ENCODE measurements at regions not wholly inside any gene's neighbourhood (a gene's known extent, or its start where the extent isn't known, plus 50 kb on each side); places are given as distances from the start of the nearest gene placed in this dataset.
"Not testable (repeated sequence)": the region's sequence is repeated elsewhere in the genome, so short reads cannot be mapped to it uniquely, and the experiment has no call there.

DNA sequence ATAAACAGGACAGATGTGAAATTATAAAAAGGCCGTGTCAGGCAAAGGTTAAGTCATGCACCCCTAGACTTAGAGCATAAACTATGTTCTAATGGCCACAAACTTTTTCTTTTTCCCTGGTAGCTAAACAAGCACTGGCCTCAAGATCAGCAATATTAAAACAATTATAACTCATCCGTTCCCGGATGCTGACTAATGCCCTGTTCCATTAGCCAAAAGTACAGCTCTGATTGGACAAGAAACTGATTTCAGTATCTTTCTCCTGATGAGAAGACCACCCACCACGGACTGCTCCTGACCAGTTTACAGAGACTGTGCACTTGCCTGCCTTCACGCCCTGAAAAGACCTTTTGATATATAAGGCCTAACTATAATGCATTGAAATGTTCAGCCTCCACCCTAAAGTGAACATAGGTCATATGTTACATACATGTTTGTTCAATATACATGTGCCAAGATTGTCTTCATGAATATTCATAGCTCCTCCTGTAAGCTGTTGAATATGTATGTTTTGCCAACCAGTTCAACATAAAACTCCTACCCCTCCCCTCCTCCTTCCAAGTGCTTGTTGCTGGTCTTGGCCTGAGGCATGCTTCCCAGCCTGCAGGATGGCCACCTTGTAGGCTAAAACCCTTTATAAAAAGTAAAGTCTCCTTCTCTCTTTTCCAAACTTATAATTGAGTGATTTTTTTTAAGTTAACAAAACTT, 162.0 kb downstream of the IPO8 start:
- H3K27me3 ChIP-seq (ENCODE audit: insufficient read depth, low read length), result no peaks in the 10 kb centered on the region
- H3K4me1 ChIP-seq (ENCODE audit: control insufficient read depth, insufficient read depth, low read length, unreplicated experiment), result peaks cover 6% of the 10 kb centered on the region
- H3K79me2 ChIP-seq (ENCODE audit: control insufficient read depth, insufficient read depth, low read length, unreplicated experiment), result no peaks in the 10 kb centered on the region
- peak overlapping the region; percentile 52 for H2AFZ ChIP-seq (ENCODE audit: low read length, unreplicated experiment)
- H3K4me3 ChIP-seq (ENCODE audit: low read depth, low read length), result no peak overlapping the region
- no peaks in the 10 kb centered on the region for H3K36me3 ChIP-seq (ENCODE audit: insufficient read depth, low read length)
- no peak overlapping the region for H3K27ac ChIP-seq (ENCODE audit: low read depth, low read length)

DNA sequence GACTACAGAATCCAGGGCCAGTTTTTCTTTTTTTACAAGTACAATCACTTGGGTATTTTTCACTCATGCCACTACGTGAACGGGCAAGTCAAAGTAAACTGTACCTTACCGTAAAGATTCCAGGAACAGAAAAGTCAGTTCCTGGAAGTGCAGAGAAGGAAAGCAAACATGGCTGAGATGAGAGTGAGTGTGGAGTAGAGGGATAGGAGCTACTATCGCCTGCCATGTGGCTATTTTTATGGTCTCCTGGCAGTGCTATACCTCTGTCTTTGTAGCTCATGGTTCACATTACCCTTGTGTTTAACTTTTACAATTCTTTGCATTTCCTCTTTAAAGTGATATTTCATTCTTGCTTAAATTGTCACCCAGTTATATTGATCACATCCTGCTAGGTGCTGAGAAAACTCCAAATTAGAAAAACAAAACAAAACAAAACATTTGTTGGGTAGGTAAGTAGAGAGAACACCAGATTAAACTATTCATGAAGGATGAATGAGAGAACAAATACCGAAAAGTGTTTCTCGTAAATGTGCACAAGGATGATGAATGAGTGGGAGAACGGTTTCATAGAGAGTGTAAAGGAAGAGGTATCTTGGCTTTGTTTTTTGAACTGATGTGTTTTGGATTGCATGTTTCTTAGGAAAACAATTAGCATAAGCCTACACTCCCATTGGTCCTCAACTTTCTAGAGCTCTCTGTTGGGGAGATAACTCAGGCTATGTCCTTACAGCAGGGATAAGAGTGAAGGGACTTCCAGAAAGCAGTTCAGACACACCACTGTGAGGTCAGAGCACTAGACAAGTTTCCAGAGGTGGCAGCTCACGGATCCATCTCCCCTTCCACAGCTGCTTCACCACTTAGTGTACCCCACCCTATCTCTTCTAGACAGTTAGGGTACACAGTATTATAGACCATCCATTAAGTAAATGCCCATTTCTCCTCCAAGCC, 163.7 kb downstream of the IPO8 start:
- Histone ChIP-seq H3K27ac (ENCODE audit: low read depth, low read length) (no peak overlapping the region), H3K4me1 (ENCODE audit: control insufficient read depth, insufficient read depth, low read length, unreplicated experiment) (peaks cover 6% of the 10 kb centered on the region), H3K4me3 (ENCODE audit: low read depth, low read length) (no peak overlapping the region)

DNA sequence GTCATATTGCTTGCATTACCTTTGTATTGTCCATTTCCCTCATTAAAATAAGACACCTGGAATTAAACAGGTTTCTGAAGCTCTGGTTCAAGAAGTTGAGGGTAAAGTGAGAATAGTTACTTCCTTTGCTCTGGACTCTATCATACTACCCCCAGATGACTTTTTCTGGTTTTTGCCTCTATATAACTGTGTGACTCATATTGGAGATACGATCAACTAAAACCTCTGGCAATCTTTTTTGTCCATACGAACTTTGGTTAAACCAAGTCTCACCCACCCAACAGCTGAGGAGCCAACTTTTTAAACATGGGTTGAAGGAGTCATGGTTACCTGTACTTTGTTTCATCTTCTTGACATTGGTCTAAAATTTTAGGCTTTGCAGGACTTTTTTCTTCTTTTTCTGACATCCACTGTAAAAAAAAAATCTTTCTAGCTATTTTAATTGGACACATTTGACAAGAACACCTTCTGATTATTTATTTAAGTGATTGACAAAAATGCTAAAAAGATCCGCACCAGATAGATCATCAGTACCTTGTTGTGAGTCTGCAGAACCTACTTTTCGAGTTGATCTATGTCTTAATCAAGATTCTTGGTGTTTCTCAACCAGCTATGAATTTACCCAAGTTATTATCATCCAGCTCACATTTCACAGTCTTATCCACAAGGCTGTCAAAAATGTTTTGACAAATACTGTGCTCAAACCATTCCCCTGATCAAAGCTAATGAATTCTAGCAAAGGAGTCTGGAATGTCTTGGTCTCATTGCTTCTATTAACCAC, 166.0 kb downstream of the IPO8 start:
- H3K4me1 ChIP-seq (ENCODE audit: control insufficient read depth, insufficient read depth, low read length, unreplicated experiment), result peaks cover 6% of the 10 kb centered on the region
- no peak overlapping the region for H2AFZ ChIP-seq (ENCODE audit: low read length, unreplicated experiment)
- peaks cover 4% of the 10 kb centered on the region; the same call in 1 of the 2 replicates for H3K27me3 ChIP-seq (ENCODE audit: insufficient read depth, low read length)
- H3K27ac ChIP-seq (ENCODE audit: low read depth, low read length), result no peak overlapping the region
- H3K4me3 ChIP-seq (ENCODE audit: low read depth, low read length), result no peak overlapping the region
- H3K36me3 ChIP-seq (ENCODE audit: insufficient read depth, low read length), result no peaks in the 10 kb centered on the region
- H3K79me2 ChIP-seq (ENCODE audit: control insufficient read depth, insufficient read depth, low read length, unreplicated experiment), result no peaks in the 10 kb centered on the region

More for the DNA sequence above, 163.7 kb downstream of the IPO8 start:
- H2AFZ ChIP-seq (ENCODE audit: low read length, unreplicated experiment), result no peak overlapping the region
- H3K36me3 ChIP-seq (ENCODE audit: insufficient read depth, low read length), result no peaks in the 10 kb centered on the region
- H3K27me3 ChIP-seq (ENCODE audit: insufficient read depth, low read length), result peaks cover 4% of the 10 kb centered on the region; the same call in 1 of the 2 replicates
- no peaks in the 10 kb centered on the region for H3K79me2 ChIP-seq (ENCODE audit: control insufficient read depth, insufficient read depth, low read length, unreplicated experiment)

DNA sequence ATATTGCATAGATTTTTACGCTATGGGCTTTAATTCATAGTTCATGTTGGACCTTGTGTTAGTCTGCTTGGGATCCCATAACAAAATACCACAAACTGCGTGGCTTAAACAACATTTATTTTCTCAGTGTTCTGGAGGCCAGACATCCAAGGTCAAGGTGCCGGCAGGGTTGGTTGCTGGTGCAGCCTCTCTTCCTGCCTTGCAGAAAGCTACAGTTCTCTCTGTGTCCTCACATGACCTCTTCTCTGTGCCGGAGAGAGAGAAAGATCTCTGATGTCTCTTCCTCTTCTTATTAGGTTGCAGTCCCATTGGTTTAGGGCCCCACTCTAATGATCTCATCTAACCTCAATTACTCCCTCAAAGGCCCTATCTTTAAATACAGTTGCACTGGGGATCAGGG, 170.5 kb downstream of the IPO8 start:
- Histone ChIP-seq H3K27ac (ENCODE audit: low read depth, low read length) (no peak overlapping the region), H3K79me2 (ENCODE audit: control insufficient read depth, insufficient read depth, low read length, unreplicated experiment) (no peaks in the 10 kb centered on the region), H3K36me3 (ENCODE audit: insufficient read depth, low read length) (no peaks in the 10 kb centered on the region), H3K27me3 (ENCODE audit: insufficient read depth, low read length) (peaks cover 4% of the 10 kb centered on the region; the same call in 1 of the 2 replicates), H3K4me1 (ENCODE audit: control insufficient read depth, insufficient read depth, low read length, unreplicated experiment) (no peaks in the 10 kb centered on the region), H2AFZ (ENCODE audit: low read length, unreplicated experiment) (no peak overlapping the region), H3K4me3 (ENCODE audit: low read depth, low read length) (no peak overlapping the region)

DNA sequence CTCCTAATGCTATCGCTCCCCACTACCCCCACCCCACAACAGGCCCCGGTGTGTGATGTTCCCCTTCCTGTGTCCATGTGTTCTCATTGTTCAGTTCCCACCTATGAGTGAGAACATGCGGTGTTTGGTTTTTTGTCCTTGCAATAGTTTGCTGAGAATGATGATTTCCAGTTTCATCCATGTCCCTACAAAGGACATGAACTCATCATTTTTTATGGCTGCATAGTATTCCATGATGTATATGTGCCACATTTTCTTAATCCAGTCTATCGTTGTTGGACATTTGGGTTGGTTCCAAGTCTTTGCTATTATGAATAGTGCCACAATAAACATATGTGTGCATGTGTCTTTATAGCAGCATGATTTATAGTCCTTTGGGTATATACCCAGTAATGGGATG, 175.4 kb downstream of the IPO8 start:
- not testable (repeated sequence) for H3K4me3 ChIP-seq (ENCODE audit: low read depth, low read length); H3K27me3 ChIP-seq (ENCODE audit: insufficient read depth, low read length); H3K79me2 ChIP-seq (ENCODE audit: control insufficient read depth, insufficient read depth, low read length, unreplicated experiment); H3K36me3 ChIP-seq (ENCODE audit: insufficient read depth, low read length); H3K27ac ChIP-seq (ENCODE audit: low read depth, low read length); H2AFZ ChIP-seq (ENCODE audit: low read length, unreplicated experiment); H3K4me1 ChIP-seq (ENCODE audit: control insufficient read depth, insufficient read depth, low read length, unreplicated experiment)

DNA sequence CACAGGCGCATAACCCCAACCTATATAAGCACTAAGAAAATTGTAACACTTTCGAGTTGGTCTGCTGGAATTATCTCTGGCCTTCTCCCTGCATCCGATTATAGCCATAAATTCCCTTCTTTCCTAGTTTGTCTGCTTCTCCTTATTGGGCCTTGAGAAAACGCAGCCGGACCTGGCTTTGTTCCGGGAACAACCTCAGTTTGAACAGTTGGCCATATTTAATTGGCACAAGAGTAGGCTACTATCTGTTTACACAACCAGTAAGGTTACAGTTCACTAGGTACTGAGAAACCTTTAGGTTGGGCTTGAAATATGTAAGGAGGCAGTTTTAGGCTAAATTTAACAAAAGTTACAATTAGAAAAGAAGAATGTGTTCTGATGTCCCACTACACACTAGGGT, 176.1 kb downstream of the IPO8 start:
- Histone ChIP-seq H3K27me3 (ENCODE audit: insufficient read depth, low read length) (no peaks in the 10 kb centered on the region), H3K27ac (ENCODE audit: low read depth, low read length) (no peak overlapping the region), H3K4me1 (ENCODE audit: control insufficient read depth, insufficient read depth, low read length, unreplicated experiment) (peaks cover 5% of the 10 kb centered on the region), H2AFZ (ENCODE audit: low read length, unreplicated experiment) (no peak overlapping the region), H3K4me3 (ENCODE audit: low read depth, low read length) (no peak overlapping the region), H3K36me3 (ENCODE audit: insufficient read depth, low read length) (no peaks in the 10 kb centered on the region), H3K79me2 (ENCODE audit: control insufficient read depth, insufficient read depth, low read length, unreplicated experiment) (no peaks in the 10 kb centered on the region)

DNA sequence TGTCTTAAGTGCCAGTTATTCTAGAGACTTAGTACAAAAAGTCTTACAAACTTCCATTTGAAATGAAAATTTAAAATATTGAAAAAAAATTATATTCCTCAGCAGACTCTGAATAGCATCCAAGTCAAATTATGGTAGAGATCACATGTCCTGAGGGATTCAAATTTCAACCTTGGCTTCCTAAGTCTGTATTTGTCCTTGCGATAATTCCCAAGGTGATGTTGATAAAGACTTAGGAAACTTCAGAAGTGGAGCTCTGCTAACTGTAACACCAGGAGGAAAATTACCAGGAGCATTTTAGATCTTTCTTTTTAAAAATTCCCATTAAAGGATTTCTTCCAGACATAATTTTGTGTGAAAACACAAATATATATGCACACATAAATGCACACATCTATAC, 178.3 kb downstream of the IPO8 start:
- H3K27me3 ChIP-seq (ENCODE audit: insufficient read depth, low read length), result no peaks in the 10 kb centered on the region
- H3K79me2 ChIP-seq (ENCODE audit: control insufficient read depth, insufficient read depth, low read length, unreplicated experiment), result no peaks in the 10 kb centered on the region
- H3K4me3 ChIP-seq (ENCODE audit: low read depth, low read length), result no peak overlapping the region
- no peak overlapping the region for H2AFZ ChIP-seq (ENCODE audit: low read length, unreplicated experiment)
- no peaks in the 10 kb centered on the region for H3K36me3 ChIP-seq (ENCODE audit: insufficient read depth, low read length)
- peaks cover 5% of the 10 kb centered on the region for H3K4me1 ChIP-seq (ENCODE audit: control insufficient read depth, insufficient read depth, low read length, unreplicated experiment)
- H3K27ac ChIP-seq (ENCODE audit: low read depth, low read length), result no peak overlapping the region

DNA sequence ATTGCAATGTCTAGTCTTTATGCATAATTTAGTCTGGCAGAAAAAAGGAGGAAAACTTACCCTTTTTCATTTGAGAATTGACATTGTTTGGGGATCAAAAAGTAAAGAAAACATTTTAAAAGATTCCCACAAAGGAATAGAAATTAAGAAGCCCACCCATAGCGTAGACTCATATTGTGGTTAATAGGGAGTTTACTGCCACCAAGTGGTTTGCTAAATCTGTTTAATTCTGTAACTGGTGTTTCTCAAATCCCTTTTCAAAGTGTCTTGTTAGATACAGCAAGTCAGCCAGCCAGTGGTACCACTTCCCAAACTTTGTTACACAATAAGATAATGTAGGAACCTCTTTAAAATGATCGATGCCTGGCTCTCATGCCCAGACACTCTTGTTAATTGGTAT, 180.3 kb downstream of the IPO8 start:
- Histone ChIP-seq H3K79me2 (ENCODE audit: control insufficient read depth, insufficient read depth, low read length, unreplicated experiment) (no peaks in the 10 kb centered on the region), H2AFZ (ENCODE audit: low read length, unreplicated experiment) (no peak overlapping the region), H3K4me3 (ENCODE audit: low read depth, low read length) (no peak overlapping the region), H3K27me3 (ENCODE audit: insufficient read depth, low read length) (no peaks in the 10 kb centered on the region), H3K27ac (ENCODE audit: low read depth, low read length) (no peak overlapping the region), H3K4me1 (ENCODE audit: control insufficient read depth, insufficient read depth, low read length, unreplicated experiment) (peaks cover 5% of the 10 kb centered on the region), H3K36me3 (ENCODE audit: insufficient read depth, low read length) (no peaks in the 10 kb centered on the region)

DNA sequence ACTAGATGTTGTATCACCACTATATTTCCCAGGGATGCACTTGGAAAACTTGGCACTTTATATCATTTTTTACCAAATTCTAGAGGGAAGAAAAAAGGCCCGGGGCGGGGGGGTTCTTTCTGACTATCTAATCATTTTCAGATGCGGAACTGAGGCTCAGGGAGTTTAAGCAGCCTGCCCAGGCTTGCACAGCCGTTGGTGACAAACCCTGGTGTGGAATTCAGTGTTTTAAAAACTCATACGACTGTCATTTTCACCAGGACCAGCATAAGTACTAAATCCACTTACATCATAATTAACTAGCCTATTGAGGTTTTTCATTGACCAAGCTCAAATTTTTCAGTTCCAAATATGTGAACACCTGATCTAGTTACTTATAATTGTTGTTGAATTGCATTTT, 181.0 kb downstream of the IPO8 start:
- H3K4me3 ChIP-seq (ENCODE audit: low read depth, low read length), result no peak overlapping the region
- no peaks in the 10 kb centered on the region for H3K79me2 ChIP-seq (ENCODE audit: control insufficient read depth, insufficient read depth, low read length, unreplicated experiment)
- peaks cover 5% of the 10 kb centered on the region for H3K4me1 ChIP-seq (ENCODE audit: control insufficient read depth, insufficient read depth, low read length, unreplicated experiment)
- H3K27ac ChIP-seq (ENCODE audit: low read depth, low read length), result no peak overlapping the region
- H3K27me3 ChIP-seq (ENCODE audit: insufficient read depth, low read length), result no peaks in the 10 kb centered on the region
- no peaks in the 10 kb centered on the region for H3K36me3 ChIP-seq (ENCODE audit: insufficient read depth, low read length)
- H2AFZ ChIP-seq (ENCODE audit: low read length, unreplicated experiment), result no peak overlapping the region

DNA sequence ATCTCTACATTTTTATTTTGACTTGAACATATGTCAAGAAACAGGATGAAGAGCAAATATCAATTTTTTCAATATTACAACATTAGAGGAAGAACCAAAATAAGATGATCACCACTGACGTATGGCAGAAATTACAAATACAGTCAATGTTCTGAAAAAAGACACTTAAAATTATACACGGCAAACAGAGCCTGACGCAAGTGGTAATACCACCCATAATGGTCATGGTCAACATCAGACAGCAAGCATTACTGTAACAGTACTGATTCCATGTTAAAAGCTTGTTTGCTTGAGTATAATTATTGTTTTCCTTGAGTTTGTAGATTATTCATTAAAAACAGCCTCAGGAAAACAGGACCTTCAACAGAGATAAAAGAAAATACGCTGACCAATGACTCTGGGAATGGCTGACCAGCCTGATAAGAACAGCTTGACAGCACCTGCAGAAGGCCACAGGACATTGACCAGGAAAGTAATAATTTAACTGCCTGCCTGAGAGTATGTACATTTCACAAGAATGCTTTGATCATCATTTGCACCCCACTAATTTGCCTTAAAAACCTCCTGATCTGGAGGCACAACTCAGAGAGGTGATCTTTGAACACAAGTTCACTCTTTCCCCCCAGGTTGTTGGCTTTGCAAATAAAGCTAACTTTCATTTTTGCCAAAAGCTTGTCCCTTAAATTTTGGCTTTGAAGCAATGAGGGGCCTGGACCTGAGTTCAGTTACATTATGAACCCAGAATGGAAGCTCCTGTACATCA, 187.3 kb downstream of the IPO8 start:
- Histone ChIP-seq H2AFZ (ENCODE audit: low read length, unreplicated experiment) (no peak overlapping the region), H3K4me3 (ENCODE audit: low read depth, low read length) (no peak overlapping the region), H3K27me3 (ENCODE audit: insufficient read depth, low read length) (no peaks in the 10 kb centered on the region), H3K36me3 (ENCODE audit: insufficient read depth, low read length) (no peaks in the 10 kb centered on the region), H3K27ac (ENCODE audit: low read depth, low read length) (no peak overlapping the region), H3K4me1 (ENCODE audit: control insufficient read depth, insufficient read depth, low read length, unreplicated experiment) (no peaks in the 10 kb centered on the region), H3K79me2 (ENCODE audit: control insufficient read depth, insufficient read depth, low read length, unreplicated experiment) (no peaks in the 10 kb centered on the region)

All from ACC112 (cell line).